PC-9 (cell line): ENCODE measurements at regions not wholly inside any gene's neighbourhood (a gene's known extent, or its start where the extent isn't known, plus 50 kb on each side); places are given as distances from the start of the nearest gene placed in this dataset.

Source experiments
- CTCF ChIP-seq: fragments of 200-600 bp; sonication (generic); conservative IDR thresholded peaks from 2 replicates; pipeline ENCODE4 v1.6.1; 2017; ENCODE audit warnings: mixed run types, antibody characterized with exemption, mild to moderate bottlenecking, moderate library complexity
- EZH2 ChIP-seq: fragments of 200-600 bp; sonication (generic); IDR thresholded peaks from 2 replicates; pipeline ENCODE4 v1.8.0; 2017; ENCODE audit warnings: antibody characterized with exemption, low read depth

- no peak for TF ChIP-seq CTCF
- TF ChIP-seq EZH2 = no peak
Observed at GRCh38 chr12:42766754-42767153, 177.2 kb upstream of the PRICKLE1 start.
